H54 (cell line): ENCODE measurements at regions not wholly inside any gene's neighbourhood (a gene's known extent, or its start where the extent isn't known, plus 50 kb on each side); places are given as distances from the start of the nearest gene placed in this dataset.

Experiments
- DNase-seq: peaks from one replicate; pipeline ENCODE4 v3.0.0; 2011; ENCODE audit warnings: low spot score, mixed read lengths; ENCODE audit not compliant: insufficient read length
- FAIRE-seq: peaks from 3 replicates; lab custom pipeline; 2011; peaks lifted over from hg19 to GRCh38; lab: Jason Lieb, UNC
- POLR2A ChIP-seq: IDR thresholded peaks from 2 replicates; pipeline ENCODE4 v1.6.1; 2011; ENCODE audit warnings: low read depth, mild to moderate bottlenecking, low read length

GRCh38 chr21:43323244-43324005, 103.5 kb downstream of the SIK1 start:
- no peak for FAIRE-seq
- TF ChIP-seq POLR2A, result no peak
- DNase-seq, result no peak

GRCh38 chr21:43322805-43323204, 104.1 kb downstream of the SIK1 start:
- FAIRE-seq (no peak), DNase-seq (no peak)
- TF ChIP-seq POLR2A, result no peak

DNA sequence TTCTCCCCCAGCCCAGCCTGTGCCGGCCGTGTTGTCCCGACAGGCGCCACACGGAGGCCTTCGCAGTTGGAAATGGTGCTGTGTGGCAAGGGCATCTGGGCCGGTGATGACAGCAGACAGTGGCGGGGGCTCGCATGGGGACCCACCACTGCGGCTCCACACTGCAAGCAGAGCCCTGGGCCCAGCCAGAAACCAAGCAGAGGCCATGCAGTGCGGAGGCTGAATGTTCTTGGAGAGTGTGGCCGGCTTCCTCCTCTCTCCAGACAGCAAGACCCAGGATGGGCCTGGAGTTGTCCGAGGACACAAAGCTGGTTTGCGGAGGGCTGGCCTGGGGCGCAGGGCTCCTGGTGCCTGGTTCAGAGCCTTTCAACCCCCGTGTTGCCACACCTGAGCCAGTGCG, 104.6 kb downstream of the SIK1 start:
- FAIRE-seq, result no peak
- TF ChIP-seq POLR2A, result no peak
- DNase-seq, result no peak

- DNase-seq (no peak), FAIRE-seq (no peak)
- TF ChIP-seq POLR2A, result no peak
These were observed 105.3 kb downstream of the SIK1 start for GRCh38 chr21:43321611-43322010.

- no peak for TF ChIP-seq POLR2A
- DNase-seq (no peak), FAIRE-seq (no peak)
These were observed 105.8 kb downstream of the SIK1 start for GRCh38 chr21:43321111-43321510.

GRCh38 chr21:43320526-43320925, 106.4 kb downstream of the SIK1 start:
- no peak for TF ChIP-seq POLR2A
- no peak for FAIRE-seq
- DNase-seq, result no peak

DNA sequence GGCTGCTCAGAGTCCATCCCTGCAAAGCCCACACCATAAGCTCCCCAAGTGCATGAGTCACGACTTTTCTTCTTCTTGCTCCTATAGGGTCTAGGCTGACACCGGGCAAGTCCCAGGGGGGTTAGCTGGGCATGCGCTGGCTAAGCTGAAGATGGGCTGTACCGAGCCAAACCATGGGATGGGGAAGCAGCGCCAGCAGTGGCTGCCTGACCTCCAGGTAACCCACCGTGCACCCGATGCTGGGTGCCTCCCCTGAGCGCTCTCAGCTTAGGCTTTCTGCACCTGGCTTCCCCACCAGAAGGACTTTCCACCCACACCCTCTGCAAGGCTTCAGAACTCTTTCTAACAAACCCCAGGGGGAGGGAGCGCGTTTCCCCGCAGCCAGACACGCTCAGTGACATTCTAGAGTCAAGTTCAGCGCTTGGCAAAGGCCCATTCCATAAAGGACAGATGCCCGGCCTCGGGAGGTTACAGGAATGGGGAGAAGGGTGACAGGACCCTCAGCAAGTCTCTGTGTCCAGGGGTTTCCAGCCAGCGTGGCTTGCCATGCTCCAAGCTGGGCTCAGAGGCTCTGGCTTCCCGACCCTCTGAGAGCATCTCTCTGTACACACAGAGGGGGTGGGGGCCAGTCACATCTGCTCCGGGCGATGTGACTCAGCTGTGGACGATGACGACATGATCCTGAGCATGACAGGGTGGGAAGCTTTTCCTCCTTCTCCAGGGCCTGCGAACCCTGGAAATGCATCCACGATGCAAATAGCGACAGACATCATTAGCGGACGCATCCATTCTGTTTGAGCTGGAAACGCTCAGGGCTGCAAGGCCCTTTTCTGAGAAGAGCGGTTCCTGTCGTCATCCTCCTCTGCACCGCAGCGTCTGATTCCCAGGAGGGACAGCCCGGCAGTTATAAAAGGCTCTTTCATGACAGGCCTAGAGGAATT, 107.8 kb downstream of the SIK1 start:
- peak; percentile 67 for DNase-seq
- TF ChIP-seq POLR2A, result no peak
- no peak for FAIRE-seq

DNA sequence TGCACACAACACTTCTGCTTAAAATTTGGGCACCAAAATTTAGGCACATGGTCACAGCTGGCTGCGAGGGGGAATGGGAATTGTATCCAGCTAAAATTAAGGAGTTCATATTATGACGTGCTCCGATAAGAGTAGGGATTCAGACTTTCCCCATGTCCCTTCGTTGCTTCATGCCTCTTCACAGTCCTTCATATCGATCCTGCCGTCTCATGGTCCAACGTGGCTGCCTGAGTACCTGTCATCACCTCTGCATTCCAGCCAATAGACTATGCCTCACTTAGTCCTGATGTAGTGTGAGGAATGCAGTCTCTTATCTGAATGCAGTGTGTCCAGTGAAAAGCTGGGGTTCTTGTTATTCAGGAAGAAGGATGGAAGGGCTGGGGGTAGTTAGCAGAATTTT, 108.6 kb downstream of the SIK1 start:
- TF ChIP-seq POLR2A, result no peak
- FAIRE-seq (no peak), DNase-seq (no peak)

DNA sequence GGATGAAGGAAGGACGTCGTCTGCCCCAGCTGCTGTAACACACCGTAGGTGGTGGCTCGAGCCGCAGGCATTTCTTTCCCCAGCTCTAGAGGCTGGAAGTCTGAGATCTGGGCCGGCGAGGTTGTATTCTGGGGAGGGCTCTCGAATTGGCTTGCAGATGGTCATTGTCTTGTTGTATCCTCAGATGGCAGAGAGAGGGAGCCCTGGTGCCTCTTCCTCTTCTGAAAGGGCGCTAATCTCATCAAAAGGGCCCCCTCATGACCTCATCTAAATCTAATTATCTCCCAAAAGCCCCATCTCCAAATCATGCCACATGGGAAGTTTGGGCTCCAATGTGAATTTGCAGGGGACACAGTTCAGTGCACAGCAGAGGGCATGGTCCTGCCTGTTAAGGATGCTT, 109.0 kb downstream of the SIK1 start:
- FAIRE-seq (no peak), DNase-seq (no peak)
- no peak for TF ChIP-seq POLR2A

DNA sequence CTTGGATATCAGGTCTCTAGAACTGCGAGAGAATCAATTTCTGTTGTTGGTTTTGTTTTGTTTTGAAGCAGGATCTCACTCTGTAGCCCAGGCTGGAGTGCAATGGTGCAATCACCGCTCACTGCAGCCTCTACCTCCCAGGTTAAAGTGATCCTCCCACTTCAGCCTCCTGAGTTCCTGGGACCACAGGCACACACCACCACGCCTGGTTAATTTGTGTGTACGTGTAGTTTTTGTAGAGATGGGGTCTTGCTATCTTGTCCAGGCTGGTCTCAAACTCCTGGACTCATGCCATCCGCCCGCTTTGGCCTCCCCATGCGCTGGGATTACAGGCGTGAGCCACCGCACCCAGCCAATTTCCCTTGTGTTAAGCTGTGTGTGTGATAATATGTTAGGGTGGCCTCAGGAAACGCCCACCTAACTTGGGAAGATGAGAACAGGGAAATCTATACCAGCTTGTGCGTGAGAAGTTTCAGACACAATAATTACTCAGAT, 109.6 kb downstream of the SIK1 start:
- FAIRE-seq (no peak), DNase-seq (no peak)
- TF ChIP-seq POLR2A, result no peak

DNA sequence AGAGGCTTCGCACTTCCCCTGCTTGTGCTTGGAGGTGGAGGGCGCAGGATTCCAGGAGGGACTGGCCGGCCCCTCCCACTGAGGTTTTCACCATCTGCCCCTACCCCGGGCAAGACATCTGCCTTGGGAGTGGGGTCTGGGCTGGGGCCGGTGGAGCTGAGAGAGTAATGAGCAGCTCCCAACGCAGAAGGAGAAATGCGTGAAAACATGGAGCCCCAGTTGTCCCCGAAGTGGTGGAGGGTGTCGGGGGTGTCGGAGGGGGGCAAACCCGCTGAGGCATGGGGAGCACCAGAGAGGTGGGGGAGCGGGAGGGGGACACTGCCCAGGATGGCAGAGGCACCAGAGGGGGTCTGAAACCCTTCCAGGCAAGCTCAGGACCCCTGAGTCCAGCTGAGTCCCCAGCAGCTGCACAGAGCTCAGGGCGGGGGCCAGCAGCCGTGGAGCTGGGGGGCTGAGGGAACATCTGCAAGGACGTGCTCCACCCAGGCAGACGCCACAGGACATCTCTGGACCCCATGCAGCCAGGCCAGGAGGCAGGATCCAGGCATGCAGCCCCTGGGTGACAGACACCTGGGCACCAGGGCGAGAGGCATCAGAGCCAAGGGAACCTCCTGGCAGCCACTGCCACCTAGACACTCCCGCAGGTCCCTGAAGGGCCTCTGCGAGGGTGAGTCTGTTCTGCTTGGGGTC, 110.6 kb downstream of the SIK1 start:
- no peak for TF ChIP-seq POLR2A
- FAIRE-seq (no peak), DNase-seq (no peak)

- no peak for TF ChIP-seq POLR2A
- FAIRE-seq (no peak), DNase-seq (no peak)
These were observed 111.4 kb downstream of the SIK1 start for GRCh38 chr21:43315244-43316137.

DNA sequence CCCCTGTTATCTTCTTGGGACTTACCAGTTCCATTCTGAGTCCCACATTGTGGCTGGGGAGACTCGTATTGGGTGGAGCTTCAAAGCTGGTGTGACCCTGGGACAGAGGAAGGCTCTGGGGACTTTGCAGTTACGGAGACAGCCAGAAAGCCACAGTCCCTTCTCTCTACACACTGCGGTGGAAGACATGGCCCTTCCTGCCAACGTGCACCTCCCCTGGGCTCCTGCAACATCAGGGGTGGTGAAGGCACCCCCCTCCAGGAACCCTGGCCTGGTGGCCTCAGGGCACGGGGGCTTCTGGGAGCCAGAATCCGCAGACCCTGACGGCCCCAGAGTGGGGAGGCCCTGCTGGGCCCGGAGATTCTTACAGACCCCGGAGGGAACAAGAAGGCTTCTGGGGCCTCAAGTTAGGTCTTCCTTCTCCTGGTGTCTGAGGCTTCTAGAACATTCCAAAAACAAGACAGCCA, 113.0 kb downstream of the SIK1 start:
- no peak for DNase-seq
- FAIRE-seq, result no peak
- TF ChIP-seq POLR2A, result no peak
